GF-D8 (cell line): ENCODE measurements at regions not wholly inside any gene's neighbourhood (a gene's known extent, or its start where the extent isn't known, plus 50 kb on each side); places are given as distances from the start of the nearest gene placed in this dataset.

ENCODE experiments used
- DNase-seq: peaks from one replicate; lab custom pipeline; 2025; lab: John Stamatoyannopoulos, UW

GRCh38 chr22:49136041-49136815, 691.4 kb downstream of the BRD1 start:
- no peak for DNase-seq

DNA sequence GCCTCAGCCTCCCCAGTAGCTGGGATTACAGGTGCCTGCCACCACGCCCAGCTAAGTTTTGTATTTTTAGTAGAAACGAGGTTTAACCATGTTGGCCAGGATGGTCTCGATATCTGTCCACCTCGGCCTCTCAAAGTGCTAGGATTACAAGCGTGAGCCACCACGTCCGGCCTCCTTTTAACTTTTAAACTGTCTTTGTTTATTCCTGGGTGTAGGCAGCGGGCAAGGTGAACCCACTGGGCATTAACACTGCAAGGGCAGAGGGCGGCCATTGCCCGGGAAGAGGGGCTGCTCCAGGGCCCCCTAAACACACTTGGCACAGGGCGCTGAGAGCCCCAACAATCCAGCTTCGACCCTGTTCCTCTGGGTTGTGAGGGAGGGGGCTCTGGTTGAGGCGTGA, 693.6 kb downstream of the BRD1 start:
- DNase-seq: no peak

GRCh38 chr22:49133541-49133940, 694.1 kb downstream of the BRD1 start:
- DNase-seq: no peak

- DNase-seq: no peak
Measured at GRCh38 chr22:49132009-49132408, 695.7 kb downstream of the BRD1 start.

DNA sequence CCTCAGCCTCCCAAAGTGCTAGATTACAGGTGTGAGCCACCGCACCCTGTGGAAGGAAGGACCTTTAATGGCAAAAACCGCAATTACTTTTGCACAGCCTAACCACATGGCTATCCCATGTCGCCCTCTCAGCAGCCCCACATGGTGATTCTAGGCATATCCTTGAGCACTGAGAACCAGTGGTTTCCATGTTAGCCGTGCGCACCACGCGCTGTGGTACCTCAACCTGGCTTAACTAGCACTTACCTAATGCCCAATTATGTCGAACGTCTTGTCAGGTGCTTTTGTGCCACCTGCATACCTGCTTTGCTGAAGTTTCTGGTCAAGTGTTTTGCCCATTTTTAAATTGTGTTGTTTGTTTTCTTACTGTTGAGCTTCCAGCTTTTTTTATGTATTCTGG, 697.9 kb downstream of the BRD1 start:
- DNase-seq: no peak

GRCh38 chr22:49128874-49129273, 698.8 kb downstream of the BRD1 start:
- DNase-seq: no peak

- DNase-seq: no peak
Measured at GRCh38 chr22:49124608-49125007, 703.1 kb downstream of the BRD1 start.

DNA sequence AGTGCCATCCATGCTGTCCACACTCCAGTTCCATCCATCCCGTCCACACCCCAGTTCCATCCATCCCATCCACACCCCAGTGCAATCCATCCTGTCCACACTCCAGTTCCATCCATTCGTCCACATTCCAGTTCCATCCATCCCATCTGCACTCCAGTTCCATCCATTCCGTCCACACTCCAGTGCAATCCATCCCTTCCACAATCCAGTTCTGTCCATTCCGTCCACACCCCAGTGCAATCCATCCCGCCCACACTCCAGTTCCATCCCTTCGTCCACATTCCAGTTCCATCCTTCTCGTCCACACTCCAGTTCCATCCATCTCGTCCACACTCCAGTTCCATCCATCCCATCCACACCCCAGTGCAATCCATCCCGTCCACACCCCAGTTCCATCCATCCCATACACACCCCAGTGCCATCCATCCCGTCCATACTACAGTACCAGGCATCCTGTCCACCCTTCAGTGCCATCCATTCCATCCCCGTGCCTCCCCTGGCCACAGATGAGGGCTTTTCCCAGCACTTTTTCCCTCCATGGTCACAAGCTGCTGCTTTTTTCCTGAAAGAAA, 704.0 kb downstream of the BRD1 start:
- DNase-seq: no peak

DNA sequence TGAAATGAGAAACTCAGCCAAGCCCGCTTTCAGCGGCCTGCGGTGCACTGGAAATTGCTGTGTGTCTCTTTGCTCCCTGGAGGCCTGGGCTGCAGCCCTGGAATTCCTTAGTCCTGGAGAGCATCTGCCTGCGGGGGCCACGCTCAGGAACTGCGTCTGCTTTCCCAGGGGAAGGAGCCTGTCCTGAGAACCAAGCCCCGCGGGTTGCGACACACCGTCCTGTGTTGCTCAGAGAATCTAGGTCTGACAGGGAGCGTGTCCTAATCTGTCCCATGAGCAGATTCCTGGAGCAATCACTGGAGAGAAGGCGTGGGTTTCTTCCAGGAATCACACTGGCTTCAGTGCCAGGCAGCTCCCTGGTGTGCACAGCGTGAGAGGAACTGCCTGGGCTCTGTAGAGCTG, 708.1 kb downstream of the BRD1 start:
- no peak for DNase-seq

DNA sequence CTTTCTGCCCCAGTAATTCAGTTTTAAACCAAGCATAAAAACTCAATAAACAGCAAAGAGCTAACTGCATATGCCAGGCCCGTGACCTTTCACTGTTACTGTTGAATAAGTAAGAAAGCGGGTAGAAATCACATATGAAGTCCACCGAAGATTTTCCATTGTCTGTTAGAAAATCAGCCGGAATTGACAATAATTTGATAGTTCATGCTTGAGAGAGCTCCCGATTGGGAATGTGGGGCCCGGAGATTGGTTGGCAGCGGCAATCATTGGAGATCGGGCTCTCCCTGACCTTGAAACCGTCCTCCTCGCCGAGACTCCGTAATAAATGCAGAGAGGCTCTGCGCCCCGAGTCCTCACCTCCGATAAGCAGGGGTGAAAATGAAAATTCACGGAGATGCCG, 709.6 kb downstream of the BRD1 start:
- DNase-seq: no peak

- DNase-seq: no peak
Measured at GRCh38 chr22:49117486-49117885, 710.2 kb downstream of the BRD1 start.

GRCh38 chr22:49116486-49117120, 711.1 kb downstream of the BRD1 start:
- no peak for DNase-seq

- DNase-seq: no peak
Measured at GRCh38 chr22:49116021-49116420, 711.7 kb downstream of the BRD1 start.

- no peak for DNase-seq
Measured at GRCh38 chr22:49115197-49115596, 712.5 kb downstream of the BRD1 start.

DNA sequence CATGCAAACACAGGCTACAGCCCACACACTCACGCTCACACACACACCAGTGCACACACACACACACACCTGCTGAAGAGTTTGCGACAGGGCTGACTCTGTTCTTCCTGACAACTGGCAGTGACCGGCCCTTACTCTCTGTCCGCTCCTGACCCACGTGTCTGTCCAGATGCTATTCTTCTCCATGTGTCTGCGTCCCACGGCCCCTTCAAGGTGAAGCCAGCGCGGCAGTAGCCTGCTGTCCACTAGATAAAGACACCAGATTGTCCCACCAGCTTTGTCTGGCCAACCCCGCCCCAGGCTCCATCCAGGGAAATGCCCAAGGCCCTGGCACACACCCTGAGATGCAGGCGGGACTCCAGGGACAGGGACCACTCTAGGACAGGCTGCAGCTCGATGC, 713.9 kb downstream of the BRD1 start:
- DNase-seq: no peak

- DNase-seq: no peak
Measured at GRCh38 chr22:49112661-49113626, 714.7 kb downstream of the BRD1 start.

- no peak for DNase-seq
Measured at GRCh38 chr22:49112176-49112575, 715.5 kb downstream of the BRD1 start.

DNA sequence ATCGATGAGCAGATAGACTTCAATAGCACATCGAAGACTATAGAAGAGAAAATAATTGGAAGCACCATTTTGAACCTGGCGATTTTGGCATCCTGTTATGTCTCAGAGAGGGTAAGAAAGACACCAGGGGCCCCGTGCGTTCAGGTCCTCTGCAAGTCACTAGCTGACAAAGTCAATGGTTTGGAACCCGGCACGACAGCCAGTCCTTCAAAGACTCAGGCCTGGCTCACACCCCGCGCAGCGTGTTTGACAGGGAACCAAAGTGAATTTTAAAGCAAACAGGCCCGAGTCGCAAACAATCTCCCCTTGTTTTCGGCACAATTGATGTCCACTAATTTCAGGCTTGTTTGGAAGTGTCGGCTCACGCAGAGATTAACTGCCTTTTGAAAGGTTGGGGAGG, 716.6 kb downstream of the BRD1 start:
- DNase-seq: no peak

GRCh38 chr22:49108636-49109315, 718.9 kb downstream of the BRD1 start:
- no peak for DNase-seq

GRCh38 chr22:49107961-49108530, 719.6 kb downstream of the BRD1 start:
- no peak for DNase-seq

GRCh38 chr22:49107561-49107960, 720.1 kb downstream of the BRD1 start:
- DNase-seq: no peak

GRCh38 chr22:49106842-49107152, 720.9 kb downstream of the BRD1 start:
- no peak for DNase-seq
